Astrocyte (in vitro differentiated cells and primary cell): ENCODE measurements at regions not wholly inside any gene's neighbourhood (a gene's known extent, or its start where the extent isn't known, plus 50 kb on each side); places are given as distances from the start of the nearest gene placed in this dataset.

Source experiments
- DNase-seq: peaks from one replicate; pipeline ENCODE4 v3.0.0-alpha.2; 2010; ENCODE audit warnings: low read depth
- FAIRE-seq: peaks from 2 replicates; lab custom pipeline; 2011; peaks lifted over from hg19 to GRCh38; lab: Jason Lieb, UNC
- H2AFZ ChIP-seq: 2 replicates; pipeline ENCODE4 v1.6.0; 2012; ENCODE audit warnings: low read depth, low read length, inconsistent platforms
- H3K27ac ChIP-seq: 2 replicates; pipeline ENCODE4 v1.5.1; 2011; ENCODE audit warnings: low read depth, low read length, inconsistent platforms
- H3K27me3 ChIP-seq: 2 replicates; pipeline ENCODE4 v1.6.0; 2011; ENCODE audit warnings: low read length, inconsistent platforms; ENCODE audit not compliant: insufficient read depth
- H3K36me3 ChIP-seq: 2 replicates; pipeline ENCODE4 v1.5.1; 2011; ENCODE audit warnings: low read length, inconsistent platforms; ENCODE audit not compliant: insufficient read depth
- H3K4me1 ChIP-seq: 2 replicates; pipeline ENCODE4 v1.5.1; 2011; ENCODE audit warnings: low read length, inconsistent platforms; ENCODE audit not compliant: insufficient read depth
- H3K4me2 ChIP-seq: 2 replicates; pipeline ENCODE4 v1.6.0; 2012; ENCODE audit warnings: low read length, inconsistent platforms
- H3K4me3 ChIP-seq: 2 replicates; pipeline ENCODE4 v1.5.1; 2011; ENCODE audit warnings: low read depth, mild to moderate bottlenecking, low read length, inconsistent platforms; ENCODE audit not compliant: insufficient read depth
- H3K79me2 ChIP-seq: 2 replicates; pipeline ENCODE4 v1.6.0; 2012; ENCODE audit warnings: mild to moderate bottlenecking, low read length, inconsistent platforms; ENCODE audit not compliant: insufficient read depth
- H3K9ac ChIP-seq: 2 replicates; pipeline ENCODE4 v1.6.0; 2012; ENCODE audit warnings: mild to moderate bottlenecking, low read length, inconsistent platforms
- H3K9me3 ChIP-seq: 2 replicates; pipeline ENCODE4 v1.5.1; 2012; ENCODE audit warnings: low read depth, mild to moderate bottlenecking, low read length, inconsistent platforms; ENCODE audit not compliant: insufficient read depth
- H4K20me1 ChIP-seq: 2 replicates; pipeline ENCODE4 v1.6.0; 2012; ENCODE audit warnings: low read length, inconsistent platforms; ENCODE audit not compliant: insufficient read depth
- H3K27ac Mint-ChIP-seq: one replicate; pipeline ENCODE4 v1.8.0; 2021; ENCODE audit warnings: mild to moderate bottlenecking, mixed read lengths; ENCODE audit not compliant: unreplicated experiment
- H3K27me3 Mint-ChIP-seq: one replicate; pipeline ENCODE4 v1.8.0; 2021; ENCODE audit warnings: low read depth, mixed read lengths; ENCODE audit not compliant: unreplicated experiment
- H3K36me3 Mint-ChIP-seq: one replicate; pipeline ENCODE4 v1.8.0; 2021; ENCODE audit warnings: low read depth, mixed read lengths; ENCODE audit not compliant: unreplicated experiment
- H3K4me1 Mint-ChIP-seq: one replicate; pipeline ENCODE4 v1.8.0; 2021; ENCODE audit warnings: low read depth, mixed read lengths; ENCODE audit not compliant: unreplicated experiment
- H3K4me3 Mint-ChIP-seq: one replicate; pipeline ENCODE4 v1.8.0; 2021; ENCODE audit warnings: mild to moderate bottlenecking, moderate library complexity, mixed read lengths; ENCODE audit not compliant: unreplicated experiment
- H3K9me3 Mint-ChIP-seq: one replicate; pipeline ENCODE4 v1.8.0; 2021; ENCODE audit warnings: mild to moderate bottlenecking, mixed read lengths; ENCODE audit not compliant: unreplicated experiment
- EZH2 ChIP-seq: IDR thresholded peaks from 2 replicates; pipeline ENCODE4 v1.6.1; 2012; ENCODE audit warnings: mild to moderate bottlenecking, low read length, inconsistent platforms; ENCODE audit not compliant: insufficient read depth
- TF ChIP-seq, protein P1 (sequence below): IDR thresholded peaks from 2 replicates; pipeline ENCODE4 v1.5.1; 2011; ENCODE audit warnings: low read depth, mild to moderate bottlenecking, inconsistent platforms, low read length, moderate library complexity; ENCODE audit not compliant: insufficient read depth

DNA sequence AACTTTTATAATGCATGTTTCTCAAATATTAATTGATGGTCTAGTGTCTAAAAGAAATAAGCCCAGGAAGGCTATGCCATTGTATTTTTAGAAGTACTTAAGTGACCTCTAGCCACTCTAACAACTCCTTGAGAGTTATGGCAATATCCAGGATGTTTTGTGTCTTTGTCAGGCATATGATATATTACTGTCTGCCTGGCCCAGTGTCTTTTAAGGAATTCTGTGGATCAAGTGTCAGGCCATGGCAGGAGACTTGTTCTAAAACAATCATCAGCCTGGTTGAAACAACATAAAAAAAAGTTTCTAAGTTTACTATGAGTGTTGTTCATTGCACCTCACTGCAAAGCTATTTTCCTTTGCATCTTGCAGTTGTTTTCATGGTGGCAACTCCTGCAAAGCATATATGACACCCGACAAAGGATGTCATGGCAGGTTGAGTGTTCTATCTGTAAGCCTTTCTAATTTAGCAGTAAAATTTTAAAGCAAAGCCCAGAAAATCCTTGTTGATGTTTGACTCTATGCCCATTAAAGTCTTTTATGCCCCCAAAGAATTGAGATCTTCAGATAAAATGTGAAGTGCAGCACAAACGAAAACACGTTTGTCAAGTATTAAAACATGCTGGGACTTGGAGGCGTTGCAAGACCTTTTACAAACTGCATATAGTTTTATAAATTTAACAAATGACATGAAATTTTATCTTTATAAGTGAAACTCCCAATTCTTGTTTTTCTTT lies 89.5 kb upstream of the SLC38A2 start:
- H3K9me3 ChIP-seq, result no peaks in the 10 kb centered on the region
- H3K4me1 ChIP-seq, result peaks cover 8% of the 10 kb centered on the region
- H4K20me1 ChIP-seq, result no peaks in the 10 kb centered on the region
- H3K27me3 ChIP-seq, result no peaks in the 10 kb centered on the region
- H3K36me3 Mint-ChIP-seq, result peaks cover 3% of the 10 kb centered on the region
- no peak overlapping the region for H2AFZ ChIP-seq
- DNase-seq (no peak), FAIRE-seq (no peak)
- no peaks in the 10 kb centered on the region for H3K27me3 Mint-ChIP-seq
- TF ChIP-seq EZH2, result no peak
- TF ChIP-seq, protein P1, sequence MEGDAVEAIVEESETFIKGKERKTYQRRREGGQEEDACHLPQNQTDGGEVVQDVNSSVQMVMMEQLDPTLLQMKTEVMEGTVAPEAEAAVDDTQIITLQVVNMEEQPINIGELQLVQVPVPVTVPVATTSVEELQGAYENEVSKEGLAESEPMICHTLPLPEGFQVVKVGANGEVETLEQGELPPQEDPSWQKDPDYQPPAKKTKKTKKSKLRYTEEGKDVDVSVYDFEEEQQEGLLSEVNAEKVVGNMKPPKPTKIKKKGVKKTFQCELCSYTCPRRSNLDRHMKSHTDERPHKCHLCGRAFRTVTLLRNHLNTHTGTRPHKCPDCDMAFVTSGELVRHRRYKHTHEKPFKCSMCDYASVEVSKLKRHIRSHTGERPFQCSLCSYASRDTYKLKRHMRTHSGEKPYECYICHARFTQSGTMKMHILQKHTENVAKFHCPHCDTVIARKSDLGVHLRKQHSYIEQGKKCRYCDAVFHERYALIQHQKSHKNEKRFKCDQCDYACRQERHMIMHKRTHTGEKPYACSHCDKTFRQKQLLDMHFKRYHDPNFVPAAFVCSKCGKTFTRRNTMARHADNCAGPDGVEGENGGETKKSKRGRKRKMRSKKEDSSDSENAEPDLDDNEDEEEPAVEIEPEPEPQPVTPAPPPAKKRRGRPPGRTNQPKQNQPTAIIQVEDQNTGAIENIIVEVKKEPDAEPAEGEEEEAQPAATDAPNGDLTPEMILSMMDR, result no peak
- no peak overlapping the region for H3K9ac ChIP-seq
- H3K27ac Mint-ChIP-seq, result no peak overlapping the region
- no peak overlapping the region for H3K4me3 Mint-ChIP-seq
- H3K79me2 ChIP-seq, result no peaks in the 10 kb centered on the region
- peaks cover 11% of the 10 kb centered on the region for H3K4me1 Mint-ChIP-seq
- H3K4me2 ChIP-seq, result no peak overlapping the region
- peaks cover 3% of the 10 kb centered on the region for H3K9me3 Mint-ChIP-seq
- H3K36me3 ChIP-seq, result no peaks in the 10 kb centered on the region
- H3K27ac ChIP-seq, result no peak overlapping the region
- H3K4me3 ChIP-seq, result no peak overlapping the region

DNA sequence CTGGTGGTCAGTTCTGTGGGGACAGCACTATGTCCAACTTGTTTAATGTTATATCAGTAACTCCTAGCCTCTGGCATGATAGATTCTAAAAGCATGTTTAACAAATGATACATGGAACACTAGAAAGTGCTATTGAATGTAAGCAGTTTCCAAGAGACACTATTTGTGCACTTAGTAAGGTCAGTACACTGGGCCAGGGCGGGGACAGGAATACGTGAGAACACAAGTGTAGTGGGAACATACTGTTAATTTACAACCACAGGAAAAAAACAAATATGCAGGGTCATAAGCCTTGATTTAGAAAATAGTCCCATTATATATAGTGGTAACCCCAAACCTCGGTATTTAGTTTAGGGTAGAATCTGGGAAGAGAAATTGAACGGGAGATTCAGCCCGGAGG lies 88.9 kb upstream of the SLC38A2 start:
- peaks cover 11% of the 10 kb centered on the region for H3K4me1 Mint-ChIP-seq
- Histone ChIP-seq H3K27me3 (no peaks in the 10 kb centered on the region), H3K9me3 (no peaks in the 10 kb centered on the region), H3K9ac (no peak overlapping the region), H3K79me2 (no peaks in the 10 kb centered on the region), H3K36me3 (no peaks in the 10 kb centered on the region), H3K27ac (no peak overlapping the region), H3K4me1 (peaks cover 8% of the 10 kb centered on the region), H3K4me3 (no peak overlapping the region), H3K4me2 (no peak overlapping the region), H2AFZ (no peak overlapping the region), H4K20me1 (no peaks in the 10 kb centered on the region)
- H3K9me3 Mint-ChIP-seq, result peaks cover 3% of the 10 kb centered on the region
- peaks cover 1% of the 10 kb centered on the region for H3K36me3 Mint-ChIP-seq
- FAIRE-seq, result no peak
- no peak overlapping the region for H3K27ac Mint-ChIP-seq
- no peak for DNase-seq
- H3K4me3 Mint-ChIP-seq, result no peak overlapping the region
- H3K27me3 Mint-ChIP-seq, result no peaks in the 10 kb centered on the region
- no peak for TF ChIP-seq EZH2
- TF ChIP-seq, protein P1, result no peak

DNA sequence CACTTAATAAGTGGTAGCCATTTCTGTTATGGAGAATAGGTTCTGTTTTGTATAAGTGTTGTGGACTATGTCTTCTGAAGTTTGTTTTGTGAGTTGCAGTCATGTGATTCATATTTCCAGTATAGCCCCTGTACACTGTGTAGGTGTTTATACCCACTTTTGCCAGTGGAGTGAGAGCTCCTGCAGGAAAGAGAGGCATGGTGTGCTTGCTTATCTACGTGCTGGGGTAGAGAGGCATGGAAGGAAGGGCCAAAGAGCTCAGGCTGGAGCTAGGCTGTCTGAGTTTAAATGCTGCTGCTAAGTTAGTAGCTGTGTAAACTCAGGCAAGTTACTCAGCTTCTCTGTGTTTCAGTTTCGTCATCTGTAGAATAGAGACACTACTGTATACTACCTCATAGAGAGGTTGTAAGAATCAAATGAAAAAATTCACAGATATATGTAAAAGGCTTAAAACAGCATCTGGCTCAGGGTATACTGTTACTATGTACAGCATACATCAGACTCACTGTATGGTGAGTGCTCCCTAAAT lies 88.2 kb upstream of the SLC38A2 start:
- Histone ChIP-seq H2AFZ (no peak overlapping the region), H3K4me2 (no peak overlapping the region), H3K79me2 (no peaks in the 10 kb centered on the region), H3K4me1 (peaks cover 14% of the 10 kb centered on the region), H3K36me3 (no peaks in the 10 kb centered on the region), H3K9me3 (no peaks in the 10 kb centered on the region), H3K4me3 (no peak overlapping the region), H4K20me1 (no peaks in the 10 kb centered on the region), H3K27me3 (no peaks in the 10 kb centered on the region), H3K27ac (no peak overlapping the region), H3K9ac (no peak overlapping the region)
- TF ChIP-seq, protein P1, result no peak
- no peak for TF ChIP-seq EZH2
- peaks cover 14% of the 10 kb centered on the region for H3K4me1 Mint-ChIP-seq
- no peak overlapping the region for H3K4me3 Mint-ChIP-seq
- DNase-seq, result no peak
- H3K9me3 Mint-ChIP-seq, result peaks cover 3% of the 10 kb centered on the region
- no peak for FAIRE-seq
- H3K27me3 Mint-ChIP-seq, result no peaks in the 10 kb centered on the region
- H3K36me3 Mint-ChIP-seq, result peaks cover 2% of the 10 kb centered on the region
- H3K27ac Mint-ChIP-seq, result no peak overlapping the region
